MM.1S (cell line): ENCODE measurements at regions not wholly inside any gene's neighbourhood (a gene's known extent, or its start where the extent isn't known, plus 50 kb on each side); places are given as distances from the start of the nearest gene placed in this dataset.
"Not testable (repeated sequence)": the region's sequence is repeated elsewhere in the genome, so short reads cannot be mapped to it uniquely, and the experiment has no call there.

Experiments used
- DNase-seq: peaks from one replicate; pipeline ENCODE4 v3.0.0-alpha.2; 2015
- H2AFZ ChIP-seq: fragments of 300-600 bp; sonication (generic); 2 replicates; pipeline ENCODE4 v1.6.0; 2016; ENCODE audit warnings: antibody characterized with exemption, low read length
- H3F3A ChIP-seq: fragments of 300-600 bp; sonication (generic); 2 replicates; pipeline ENCODE4 v1.6.1; 2016; ENCODE audit warnings: mild to moderate bottlenecking, antibody characterized with exemption, low read length, moderate library complexity, mixed read lengths; ENCODE audit not compliant: insufficient read depth
- H3K27ac ChIP-seq: fragments of 300-600 bp; sonication (generic); 2 replicates; pipeline ENCODE4 v1.5.1; 2016; ENCODE audit warnings: mild to moderate bottlenecking, low read length
- H3K27me3 ChIP-seq: fragments of 300-600 bp; sonication (generic); replicated peaks from 2 replicates; pipeline ENCODE4 v1.6.0; 2016; ENCODE audit warnings: low read length; ENCODE audit not compliant: insufficient read depth
- H3K36me3 ChIP-seq: fragments of 300-600 bp; sonication (generic); replicated peaks from 2 replicates; pipeline ENCODE4 v1.6.1; 2016; ENCODE audit warnings: mild to moderate bottlenecking, low read length, mixed read lengths; ENCODE audit not compliant: insufficient read depth
- H3K4me1 ChIP-seq: fragments of 300-600 bp; sonication (generic); 2 replicates; pipeline ENCODE4 v1.6.1; 2016; ENCODE audit warnings: low read length, mixed read lengths
- H3K4me2 ChIP-seq: fragments of 300-600 bp; sonication (generic); 2 replicates; pipeline ENCODE4 v1.6.0; 2016; ENCODE audit warnings: low read depth, low read length
- H3K4me3 ChIP-seq: fragments of 300-600 bp; sonication (generic); 2 replicates; pipeline ENCODE4 v1.5.1; 2016; ENCODE audit warnings: low read length, mixed read lengths
- H3K79me2 ChIP-seq: fragments of 300-600 bp; sonication (generic); 2 replicates; pipeline ENCODE4 v1.6.1; 2016; ENCODE audit warnings: mixed run types, low read length, mixed read lengths
- H3K9ac ChIP-seq: fragments of 300-600 bp; sonication (generic); 2 replicates; pipeline ENCODE4 v1.6.1; 2016; ENCODE audit warnings: low read length, mixed read lengths
- H3K9me2 ChIP-seq: fragments of 300-600 bp; sonication (generic); replicated peaks from 2 replicates; pipeline ENCODE4 v1.6.1; 2016; ENCODE audit warnings: mild to moderate bottlenecking, low read length, mixed read lengths; ENCODE audit not compliant: insufficient read depth
- H3K9me3 ChIP-seq: fragments of 300-600 bp; sonication (generic); replicated peaks from 2 replicates; pipeline ENCODE4 v1.6.1; 2016; ENCODE audit warnings: mild to moderate bottlenecking, low read length, mixed read lengths; ENCODE audit not compliant: insufficient read depth
- H4K20me1 ChIP-seq: fragments of 300-600 bp; sonication (generic); 2 replicates; pipeline ENCODE4 v1.6.1; 2016; ENCODE audit warnings: mild to moderate bottlenecking, low read length, moderate library complexity, mixed read lengths; ENCODE audit not compliant: insufficient read depth
- EZH2 ChIP-seq: fragments of 300-600 bp; sonication (generic); optimal IDR thresholded peaks from 2 replicates; pipeline ENCODE3; 2017; ENCODE audit warnings: low read depth, mild to moderate bottlenecking, antibody characterized with exemption, low read length, mixed read lengths
- EZH2phosphoT487 ChIP-seq: fragments of 300-600 bp; sonication (generic); IDR thresholded peaks from 2 replicates; pipeline ENCODE4 v1.6.1; 2018; ENCODE audit warnings: antibody characterized with exemption, low read length
- TF ChIP-seq, protein P1 (sequence below): fragments of 300-600 bp; sonication (generic); IDR thresholded peaks from 2 replicates; pipeline ENCODE4 v1.5.1; 2016; ENCODE audit warnings: antibody characterized with exemption, low read length, mixed read lengths

DNA sequence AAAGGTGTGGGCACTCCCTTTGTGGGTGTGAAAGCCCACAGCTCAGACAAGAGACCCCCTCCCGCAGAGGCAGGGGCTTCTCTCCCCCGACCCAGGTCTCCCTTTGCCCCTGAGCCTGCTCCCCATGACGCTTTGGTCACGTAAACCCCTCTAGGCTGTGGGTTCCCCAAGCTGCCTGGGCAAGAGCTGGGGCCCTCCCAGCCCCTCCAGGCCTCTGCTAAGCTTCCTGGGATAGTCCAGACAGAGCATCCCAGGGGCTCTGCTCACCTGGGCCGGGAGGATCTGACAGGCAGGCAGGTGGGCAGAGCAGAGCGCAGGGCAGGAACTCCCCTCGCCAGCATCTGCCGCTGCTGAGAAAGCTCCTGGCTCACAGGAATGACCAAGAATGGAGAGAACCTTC, 177.3 kb downstream of the BANP start:
- H3K27ac ChIP-seq: no peak overlapping the region
- TF ChIP-seq EZH2phosphoT487 (no peak), EZH2 (no peak)
- TF ChIP-seq, protein P1, sequence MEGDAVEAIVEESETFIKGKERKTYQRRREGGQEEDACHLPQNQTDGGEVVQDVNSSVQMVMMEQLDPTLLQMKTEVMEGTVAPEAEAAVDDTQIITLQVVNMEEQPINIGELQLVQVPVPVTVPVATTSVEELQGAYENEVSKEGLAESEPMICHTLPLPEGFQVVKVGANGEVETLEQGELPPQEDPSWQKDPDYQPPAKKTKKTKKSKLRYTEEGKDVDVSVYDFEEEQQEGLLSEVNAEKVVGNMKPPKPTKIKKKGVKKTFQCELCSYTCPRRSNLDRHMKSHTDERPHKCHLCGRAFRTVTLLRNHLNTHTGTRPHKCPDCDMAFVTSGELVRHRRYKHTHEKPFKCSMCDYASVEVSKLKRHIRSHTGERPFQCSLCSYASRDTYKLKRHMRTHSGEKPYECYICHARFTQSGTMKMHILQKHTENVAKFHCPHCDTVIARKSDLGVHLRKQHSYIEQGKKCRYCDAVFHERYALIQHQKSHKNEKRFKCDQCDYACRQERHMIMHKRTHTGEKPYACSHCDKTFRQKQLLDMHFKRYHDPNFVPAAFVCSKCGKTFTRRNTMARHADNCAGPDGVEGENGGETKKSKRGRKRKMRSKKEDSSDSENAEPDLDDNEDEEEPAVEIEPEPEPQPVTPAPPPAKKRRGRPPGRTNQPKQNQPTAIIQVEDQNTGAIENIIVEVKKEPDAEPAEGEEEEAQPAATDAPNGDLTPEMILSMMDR: no peak
- H3K36me3 ChIP-seq: no peaks in the 10 kb centered on the region
- peaks cover 23% of the 10 kb centered on the region for H3K27me3 ChIP-seq
- no peaks in the 10 kb centered on the region for H3K9me2 ChIP-seq
- no peak overlapping the region for H3K4me3 ChIP-seq
- H3K9me3 ChIP-seq: no peaks in the 10 kb centered on the region
- no peaks in the 10 kb centered on the region for H4K20me1 ChIP-seq
- H3K9ac ChIP-seq: no peak overlapping the region
- H3F3A ChIP-seq: no peaks in the 10 kb centered on the region
- no peak overlapping the region for H3K4me2 ChIP-seq
- H2AFZ ChIP-seq: no peak overlapping the region
- H3K4me1 ChIP-seq: no peaks in the 10 kb centered on the region
- H3K79me2 ChIP-seq: no peaks in the 10 kb centered on the region
- DNase-seq: no peak

DNA sequence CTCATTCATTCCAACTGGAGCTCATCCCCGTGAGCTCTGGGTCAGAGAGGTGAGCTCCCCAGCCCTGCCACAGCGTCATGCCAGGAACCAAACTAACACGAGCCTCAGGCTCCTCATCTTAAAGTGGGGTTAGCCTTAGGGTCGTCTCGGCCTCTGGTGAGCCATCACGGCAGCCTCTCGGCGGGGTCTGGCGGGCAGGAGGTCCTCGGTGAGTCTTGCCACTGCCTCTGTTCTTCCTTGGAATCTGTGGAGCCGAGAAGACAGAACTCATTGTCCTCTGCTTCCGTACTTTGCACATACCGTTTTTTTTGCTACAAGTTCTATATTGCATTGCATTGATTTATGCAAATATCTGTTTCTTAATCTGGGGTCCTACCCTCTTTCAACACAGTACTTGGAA, 177.9 kb downstream of the BANP start:
- H3K4me1 ChIP-seq, H4K20me1 ChIP-seq, H3K9me3 ChIP-seq, H3K27ac ChIP-seq, H3F3A ChIP-seq, H3K4me3 ChIP-seq, H3K9ac ChIP-seq, H3K36me3 ChIP-seq, H3K9me2 ChIP-seq, DNase-seq, H3K79me2 ChIP-seq, H2AFZ ChIP-seq, H3K4me2 ChIP-seq: not testable (repeated sequence)
- peaks cover 29% of the 10 kb centered on the region for H3K27me3 ChIP-seq

DNA sequence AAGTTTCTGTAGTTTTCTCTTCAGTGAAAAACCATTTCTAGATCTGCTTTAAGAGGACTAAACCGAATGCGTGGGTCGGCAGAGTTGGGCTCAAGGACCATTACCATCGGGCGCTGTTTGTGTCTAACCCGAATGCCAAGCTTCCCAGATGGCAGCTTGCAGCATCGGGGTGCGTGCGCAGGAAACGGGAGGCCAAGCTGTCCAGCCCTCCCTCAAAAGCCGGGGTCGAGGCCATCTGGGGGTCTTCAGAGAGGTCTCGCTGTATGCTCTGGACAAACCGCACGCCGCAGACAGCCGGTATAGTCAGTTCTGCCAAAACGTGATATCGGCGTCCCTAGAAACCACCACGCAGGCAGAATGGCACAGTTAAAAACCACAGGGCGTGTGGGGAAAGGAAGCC, 178.8 kb downstream of the BANP start:
- H3K4me3 ChIP-seq: no peak overlapping the region
- no peaks in the 10 kb centered on the region for H4K20me1 ChIP-seq
- no peaks in the 10 kb centered on the region for H3F3A ChIP-seq
- H3K9me2 ChIP-seq: no peaks in the 10 kb centered on the region
- no peaks in the 10 kb centered on the region for H3K9me3 ChIP-seq
- H3K36me3 ChIP-seq: no peaks in the 10 kb centered on the region
- H3K27ac ChIP-seq: no peak overlapping the region
- H3K9ac ChIP-seq: no peak overlapping the region
- H3K4me1 ChIP-seq: no peaks in the 10 kb centered on the region
- H3K79me2 ChIP-seq: no peaks in the 10 kb centered on the region
- no peak for DNase-seq
- no peak overlapping the region for H3K4me2 ChIP-seq
- H3K27me3 ChIP-seq: peaks cover 30% of the 10 kb centered on the region
- TF ChIP-seq EZH2phosphoT487 (no peak), EZH2 (no peak)
- TF ChIP-seq, protein P1: no peak
- H2AFZ ChIP-seq: no peak overlapping the region

DNA sequence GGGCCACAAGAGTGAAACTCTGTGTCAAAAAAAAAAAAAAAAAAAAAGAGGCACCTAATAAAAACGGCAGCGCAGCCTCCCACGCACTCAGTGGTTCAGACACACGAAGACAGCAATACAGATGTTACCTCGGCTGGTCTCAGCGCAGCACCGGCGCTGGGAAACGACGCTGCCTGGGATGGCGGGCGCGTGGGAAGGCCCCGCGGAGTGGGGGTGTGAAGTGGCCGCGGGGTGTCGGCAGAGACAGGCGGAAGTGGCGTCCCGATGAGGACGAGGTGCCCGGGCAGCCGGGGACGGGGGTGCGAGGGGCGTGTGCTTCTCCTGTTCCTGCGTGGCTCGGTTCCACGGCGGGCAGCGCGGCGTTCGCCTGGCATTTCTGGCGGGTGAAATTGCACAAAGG, 179.4 kb downstream of the BANP start:
- H2AFZ ChIP-seq: no peak overlapping the region
- H3K36me3 ChIP-seq: no peaks in the 10 kb centered on the region
- no peaks in the 10 kb centered on the region for H3K79me2 ChIP-seq
- H3K4me2 ChIP-seq: no peak overlapping the region
- no peaks in the 10 kb centered on the region for H3F3A ChIP-seq
- no peak overlapping the region for H3K9ac ChIP-seq
- H4K20me1 ChIP-seq: no peaks in the 10 kb centered on the region
- H3K4me1 ChIP-seq: no peaks in the 10 kb centered on the region
- H3K27ac ChIP-seq: no peak overlapping the region
- H3K4me3 ChIP-seq: no peak overlapping the region
- H3K27me3 ChIP-seq: peaks cover 30% of the 10 kb centered on the region
- TF ChIP-seq, protein P1: no peak
- TF ChIP-seq EZH2: no peak
- no peak for TF ChIP-seq EZH2phosphoT487
- DNase-seq: no peak
- H3K9me2 ChIP-seq: no peaks in the 10 kb centered on the region
- H3K9me3 ChIP-seq: no peaks in the 10 kb centered on the region
